HG02798 (cell line): ENCODE measurements at regions not wholly inside any gene's neighbourhood (a gene's known extent, or its start where the extent isn't known, plus 50 kb on each side); places are given as distances from the start of the nearest gene placed in this dataset.
"Not testable (repeated sequence)": the region's sequence is repeated elsewhere in the genome, so short reads cannot be mapped to it uniquely, and the experiment has no call there.

Source experiments
- ATAC-seq: cut with Tn5 transposase; IDR thresholded peaks from one replicate; pipeline ENCODE4 v1.9.1; 2021; ENCODE audit warnings: mild to moderate bottlenecking; ENCODE audit not compliant: unreplicated experiment, poor library complexity

DNA sequence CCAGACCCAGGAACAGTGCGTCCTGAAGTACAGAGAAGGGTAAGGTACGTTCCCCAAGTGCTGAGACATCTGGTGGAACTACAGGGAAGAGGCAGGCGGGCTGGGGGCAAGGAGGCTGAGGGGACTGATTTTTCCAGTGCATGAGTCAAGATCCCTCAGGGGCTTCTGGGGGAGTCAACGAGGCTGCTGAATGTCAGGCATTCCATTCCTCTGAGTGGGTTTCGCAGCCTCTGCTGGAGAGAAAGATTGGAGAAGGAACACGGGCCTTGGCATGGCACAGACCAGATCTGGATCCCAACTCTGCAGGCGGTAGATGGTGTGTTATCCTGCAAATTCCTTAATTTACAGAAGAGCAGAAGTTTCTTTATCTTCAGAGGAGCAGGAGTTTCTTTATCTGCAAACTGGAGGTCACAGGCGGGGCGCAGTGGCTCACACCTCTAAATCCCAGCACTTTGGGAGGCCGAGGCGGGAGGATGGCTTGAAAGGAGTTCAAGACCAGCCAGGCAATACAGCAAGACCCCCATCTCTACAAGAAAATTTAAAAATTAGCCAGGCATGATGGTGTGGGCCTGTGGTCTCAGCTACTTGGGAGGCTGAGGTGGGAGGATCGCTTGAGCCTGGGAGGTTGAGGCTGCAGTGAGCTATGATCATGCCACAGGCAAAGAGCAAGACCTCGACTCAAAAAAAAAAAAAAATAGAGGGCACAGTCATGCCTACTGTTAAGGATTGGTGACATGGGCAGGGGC, 132.6 kb upstream of the MAP1LC3B2 start:
- ATAC-seq, result no peak

DNA sequence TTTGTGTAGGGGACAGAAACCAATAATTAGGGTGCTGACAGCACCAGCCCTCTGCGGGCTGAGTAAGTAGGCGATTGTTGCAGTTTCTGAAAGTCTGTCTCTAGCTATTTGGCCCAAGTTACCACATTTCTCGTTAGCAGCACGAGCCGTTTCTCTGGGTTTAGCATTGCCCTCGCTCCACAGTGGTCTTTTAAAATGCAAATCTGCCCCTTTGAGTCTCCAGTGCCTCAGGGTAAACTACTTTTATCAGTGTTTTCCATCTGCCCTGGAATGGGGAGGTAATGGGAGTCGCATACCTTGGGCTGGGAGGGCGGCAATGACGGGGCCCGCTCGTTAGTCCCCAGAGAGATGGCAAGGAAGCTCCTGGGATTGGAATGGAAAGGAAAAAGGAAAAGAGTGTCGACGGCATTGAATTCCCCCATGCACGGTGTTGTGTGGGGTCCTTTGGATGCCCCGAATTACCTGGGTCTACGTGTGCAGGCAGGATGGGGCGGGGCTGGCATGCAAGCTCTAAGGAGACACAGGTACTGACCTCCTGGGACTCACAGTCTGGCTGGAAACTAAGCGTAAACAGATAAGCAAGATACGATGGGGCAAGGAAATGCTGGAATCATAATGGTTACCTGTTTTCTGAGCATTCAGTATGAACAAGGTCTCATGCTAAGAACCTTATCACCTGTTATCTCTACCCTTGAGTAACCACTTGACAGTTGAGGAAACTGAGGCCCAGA, 131.8 kb upstream of the MAP1LC3B2 start:
- no peak for ATAC-seq

GRCh38 chr12:116429826-116430360, 129.3 kb upstream of the MAP1LC3B2 start:
- ATAC-seq, result no peak

GRCh38 chr12:116430911-116431565, 128.1 kb upstream of the MAP1LC3B2 start:
- ATAC-seq, result no peak

DNA sequence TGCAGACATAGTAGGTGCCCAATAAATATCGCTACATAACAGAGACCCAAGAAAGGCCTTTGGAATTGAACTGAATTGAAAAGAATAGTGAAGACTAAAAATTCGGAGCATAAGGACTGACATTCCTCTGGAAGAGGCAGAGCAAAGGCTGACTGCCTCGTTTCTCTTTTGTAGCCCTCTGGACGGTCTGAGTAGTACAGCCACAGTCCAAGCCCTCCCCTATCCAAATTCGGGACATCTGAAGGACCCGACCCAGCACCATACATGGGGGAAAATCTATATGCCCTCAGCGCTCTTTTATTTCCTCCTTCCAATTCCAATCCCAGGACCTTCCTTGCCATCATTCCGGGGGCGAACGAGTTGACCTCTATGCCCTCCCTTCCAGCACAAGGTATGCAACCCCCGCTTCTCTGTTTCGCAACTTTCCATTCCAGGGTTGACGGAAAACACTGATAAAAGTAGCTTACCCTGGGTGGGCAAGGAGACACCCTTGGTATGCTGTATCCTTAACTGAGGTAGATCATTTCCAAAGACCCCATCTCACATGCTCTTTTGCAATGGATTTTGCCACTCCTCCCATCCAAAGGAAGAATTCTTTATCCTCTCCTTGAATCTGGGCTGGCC, 127.4 kb upstream of the MAP1LC3B2 start:
- ATAC-seq, result no peak

DNA sequence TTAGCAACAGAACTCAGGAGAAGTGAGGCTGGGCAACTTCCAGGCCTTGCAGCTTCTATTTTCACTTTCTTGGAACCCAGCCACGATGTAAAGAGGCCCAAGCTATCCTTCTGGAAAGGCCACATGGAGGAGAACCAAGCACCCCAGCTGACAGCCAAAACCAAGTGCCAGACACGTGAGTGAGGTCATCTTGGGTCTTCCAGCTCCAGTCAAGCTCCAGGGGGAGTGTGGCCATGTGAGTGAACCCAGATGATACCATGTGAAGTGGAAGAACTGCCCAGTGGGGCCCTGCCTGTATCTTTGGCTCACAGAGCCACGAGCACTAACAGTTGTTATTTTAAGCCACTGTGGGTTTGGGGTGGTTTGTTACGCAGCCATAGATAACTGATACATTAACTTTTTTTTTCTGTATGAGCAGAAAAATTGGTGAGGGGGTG, 126.8 kb upstream of the MAP1LC3B2 start:
- ATAC-seq, result no peak

- ATAC-seq, result no peak
These were observed 125.9 kb upstream of the MAP1LC3B2 start for GRCh38 chr12:116433249-116433648.

- no peak for ATAC-seq
These were observed 124.8 kb upstream of the MAP1LC3B2 start for GRCh38 chr12:116434155-116435011.

DNA sequence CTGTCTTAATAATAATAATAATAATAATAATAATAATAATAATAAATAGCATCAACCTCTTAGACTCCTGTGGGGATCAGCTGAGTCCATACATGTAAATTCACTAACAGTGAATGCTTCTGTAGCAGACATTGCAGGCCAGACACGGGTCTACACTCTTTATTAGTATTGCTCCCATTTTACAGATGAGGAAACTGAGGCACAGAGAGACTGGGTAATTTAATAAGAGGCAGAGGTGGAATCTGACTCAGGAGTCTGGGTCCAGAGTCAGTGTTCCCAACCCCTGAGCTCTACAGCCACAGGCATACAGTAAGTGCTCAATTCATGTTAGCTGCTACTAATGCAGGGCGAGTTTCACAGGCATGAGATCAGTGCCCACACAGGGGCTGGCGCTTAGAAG, 123.2 kb upstream of the MAP1LC3B2 start:
- ATAC-seq, result no peak

DNA sequence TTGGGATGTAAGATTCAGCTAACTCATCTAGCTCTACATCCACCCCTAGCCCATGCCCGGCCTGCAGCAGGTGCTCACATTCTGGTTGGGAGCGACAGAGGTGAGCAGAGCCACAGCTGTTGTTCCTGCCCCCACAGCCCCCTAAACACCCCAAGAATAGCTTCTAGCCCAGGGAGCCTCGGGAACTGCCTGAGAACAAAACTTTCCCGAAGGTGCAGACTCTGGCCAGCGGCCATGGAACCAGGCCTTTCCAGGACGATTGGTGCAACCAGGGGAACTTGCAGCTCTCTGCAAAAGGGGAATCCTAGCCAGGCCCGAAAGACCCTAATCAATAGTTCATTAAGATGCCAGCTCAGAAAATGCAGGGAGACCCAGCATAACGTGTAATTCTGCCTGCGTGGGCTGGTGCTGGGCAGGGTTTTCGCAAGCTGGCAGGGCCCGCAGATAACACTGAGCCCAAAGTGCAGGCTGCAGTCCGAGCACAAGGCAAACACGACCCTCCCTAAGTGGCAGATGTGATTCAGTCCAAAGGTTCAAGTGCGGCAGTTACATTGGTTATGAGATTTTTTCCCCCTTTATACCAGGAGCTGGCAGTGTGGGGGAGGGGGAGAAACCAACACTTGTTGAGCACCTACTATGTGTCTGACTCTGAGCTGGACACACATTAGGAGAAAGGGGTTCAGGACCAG, 122.5 kb upstream of the MAP1LC3B2 start:
- ATAC-seq, result no peak

DNA sequence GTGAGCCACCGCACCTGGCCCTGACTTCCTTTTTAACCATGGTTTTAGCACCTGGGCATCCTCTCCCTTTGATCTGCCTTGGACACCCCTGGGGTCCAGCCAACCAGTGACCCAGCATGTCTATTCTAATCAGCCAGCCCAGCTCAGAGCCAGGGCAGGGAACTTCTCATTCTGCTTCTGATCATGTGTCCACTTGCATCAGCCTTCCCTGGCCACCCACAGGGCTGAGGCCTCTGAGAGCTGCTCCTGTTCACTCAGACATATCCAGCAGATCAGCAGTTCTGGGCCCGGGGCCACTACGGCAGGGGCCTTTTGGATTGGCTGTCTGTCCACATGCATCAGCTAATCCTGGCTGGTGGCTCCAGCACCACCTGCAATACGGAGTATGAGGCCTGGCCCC, 117.9 kb upstream of the MAP1LC3B2 start:
- ATAC-seq, result no peak

- ATAC-seq, result no peak
These were observed 116.9 kb upstream of the MAP1LC3B2 start for GRCh38 chr12:116442304-116442703.

DNA sequence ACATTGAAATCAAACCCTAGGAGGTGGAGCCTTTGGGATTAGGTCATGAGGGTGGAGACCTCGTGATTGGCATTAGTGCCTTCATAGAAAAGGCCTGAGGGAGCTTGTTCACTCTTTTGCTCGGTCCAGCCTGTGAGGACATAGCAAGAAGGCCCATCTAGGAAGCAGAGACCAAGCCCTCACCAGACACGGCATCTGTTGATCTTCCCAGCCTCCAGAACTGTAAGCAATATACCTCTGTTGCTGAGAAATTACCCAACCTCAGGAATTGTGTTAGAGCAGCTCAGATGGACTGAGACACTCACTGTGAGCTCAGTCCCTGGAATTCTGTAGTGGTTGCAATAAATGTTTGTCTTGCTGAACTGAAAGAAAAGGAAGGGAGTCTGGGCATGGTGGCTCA, 116.2 kb upstream of the MAP1LC3B2 start:
- ATAC-seq, result no peak

DNA sequence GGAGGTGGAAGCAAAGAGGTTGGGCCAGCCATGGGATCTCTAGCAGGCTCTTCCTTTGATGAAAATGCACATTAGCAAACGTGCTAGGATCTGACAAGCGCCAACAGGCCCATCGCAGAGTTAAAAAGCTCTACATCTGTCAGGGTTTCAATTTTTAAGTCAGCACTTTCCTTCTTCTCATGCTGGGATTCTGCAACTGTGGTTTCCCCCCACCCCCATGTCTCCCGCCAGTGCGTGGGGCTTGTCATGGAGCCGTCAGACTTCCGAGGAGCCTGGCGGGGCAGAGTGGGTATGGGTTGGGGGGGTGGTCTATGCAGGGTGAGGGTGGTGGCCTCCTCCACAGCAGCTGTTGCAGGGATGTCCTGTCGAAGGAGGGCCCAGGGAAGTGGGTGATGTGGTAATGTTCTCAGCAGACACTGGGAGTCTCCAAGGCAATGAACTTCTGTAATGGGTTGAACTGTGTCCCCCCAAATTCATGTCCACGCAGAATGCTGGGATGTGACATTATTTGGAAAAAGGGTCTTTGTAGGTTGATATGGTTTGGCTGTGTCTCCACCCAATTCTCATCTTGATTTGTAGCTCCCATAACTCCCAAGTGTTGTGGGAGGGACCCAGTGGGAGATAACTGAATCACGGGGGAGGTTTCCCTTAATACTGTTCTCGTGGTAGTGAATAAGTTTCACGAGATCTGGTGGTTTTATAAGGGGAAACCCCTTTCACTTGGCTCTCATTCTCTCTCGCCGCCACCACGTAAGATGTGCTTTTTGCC, 115.2 kb upstream of the MAP1LC3B2 start:
- ATAC-seq, result no peak

- no peak for ATAC-seq
These were observed 114.6 kb upstream of the MAP1LC3B2 start for GRCh38 chr12:116444590-116444943.

GRCh38 chr12:116448165-116448739, 110.9 kb upstream of the MAP1LC3B2 start:
- no peak for ATAC-seq

DNA sequence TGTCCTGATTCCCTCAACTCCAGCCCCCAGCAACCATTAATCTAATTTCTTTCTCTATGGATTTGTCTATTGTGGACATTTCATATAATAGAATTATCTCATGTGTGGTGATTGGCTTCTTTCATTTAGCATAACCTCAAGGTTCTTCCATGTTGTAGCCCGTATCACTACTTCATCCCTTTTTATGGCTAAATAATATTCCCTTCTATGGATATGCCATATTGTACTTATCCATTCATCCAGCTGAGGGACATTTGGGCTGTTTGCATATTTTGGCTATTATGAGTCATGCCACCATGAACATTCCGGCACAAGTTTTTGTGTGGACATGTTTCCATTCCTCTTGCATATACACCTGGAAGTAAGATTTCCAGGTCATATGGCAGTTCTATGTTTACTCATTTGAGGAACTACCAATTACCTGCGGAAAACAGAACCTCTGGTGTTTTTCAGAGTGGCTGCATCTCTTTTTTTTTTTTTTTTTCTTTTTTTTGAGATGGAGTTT, 108.7 kb upstream of the MAP1LC3B2 start:
- ATAC-seq, result no peak

GRCh38 chr12:116452975-116453374, 106.2 kb upstream of the MAP1LC3B2 start:
- ATAC-seq, result not testable (repeated sequence)
